ENCODE measurements at regions not wholly inside any gene's neighbourhood (a gene's known extent, or its start where the extent isn't known, plus 50 kb on each side); places are given as distances from the start of the nearest gene placed in this dataset.

GRCh38 chr4:148497258-148497657, 55.0 kb upstream of the NR3C2 start:
- TF ChIP-seq, protein P1, sequence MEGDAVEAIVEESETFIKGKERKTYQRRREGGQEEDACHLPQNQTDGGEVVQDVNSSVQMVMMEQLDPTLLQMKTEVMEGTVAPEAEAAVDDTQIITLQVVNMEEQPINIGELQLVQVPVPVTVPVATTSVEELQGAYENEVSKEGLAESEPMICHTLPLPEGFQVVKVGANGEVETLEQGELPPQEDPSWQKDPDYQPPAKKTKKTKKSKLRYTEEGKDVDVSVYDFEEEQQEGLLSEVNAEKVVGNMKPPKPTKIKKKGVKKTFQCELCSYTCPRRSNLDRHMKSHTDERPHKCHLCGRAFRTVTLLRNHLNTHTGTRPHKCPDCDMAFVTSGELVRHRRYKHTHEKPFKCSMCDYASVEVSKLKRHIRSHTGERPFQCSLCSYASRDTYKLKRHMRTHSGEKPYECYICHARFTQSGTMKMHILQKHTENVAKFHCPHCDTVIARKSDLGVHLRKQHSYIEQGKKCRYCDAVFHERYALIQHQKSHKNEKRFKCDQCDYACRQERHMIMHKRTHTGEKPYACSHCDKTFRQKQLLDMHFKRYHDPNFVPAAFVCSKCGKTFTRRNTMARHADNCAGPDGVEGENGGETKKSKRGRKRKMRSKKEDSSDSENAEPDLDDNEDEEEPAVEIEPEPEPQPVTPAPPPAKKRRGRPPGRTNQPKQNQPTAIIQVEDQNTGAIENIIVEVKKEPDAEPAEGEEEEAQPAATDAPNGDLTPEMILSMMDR (IDR thresholded peaks at IDR 0.05): no peak
- TF ChIP-seq EZH2 (IDR thresholded peaks at IDR 0.05; ENCODE audit: borderline replicate concordance, insufficient read depth, low read depth, low read length, poor library complexity, severe bottlenecking): no peak

Data from B cell (primary cell).